DMS79 (cell line): ENCODE measurements at regions not wholly inside any gene's neighbourhood (a gene's known extent, or its start where the extent isn't known, plus 50 kb on each side); places are given as distances from the start of the nearest gene placed in this dataset.

Experiments
- DNase-seq: peaks from one replicate; lab custom pipeline; 2025; lab: John Stamatoyannopoulos, UW

- DNase-seq, result no peak
Measured at GRCh38 chr2:121162893-121163292, 122.1 kb downstream of the TFCP2L1 start.

- DNase-seq, result no peak
Measured at GRCh38 chr2:121164042-121164441, 121.0 kb downstream of the TFCP2L1 start.

- no peak for DNase-seq
Measured at GRCh38 chr2:121165038-121165542, 119.9 kb downstream of the TFCP2L1 start.
